HG02678 (cell line): ENCODE measurements at regions not wholly inside any gene's neighbourhood (a gene's known extent, or its start where the extent isn't known, plus 50 kb on each side); places are given as distances from the start of the nearest gene placed in this dataset.

Source experiments
- ATAC-seq: cut with Tn5 transposase; IDR thresholded peaks from one replicate; pipeline ENCODE4 v1.9.1; 2021; ENCODE audit warnings: mild to moderate bottlenecking, moderate library complexity; ENCODE audit not compliant: unreplicated experiment

- ATAC-seq: no peak
Measured at GRCh38 chr20:56922497-56922896, 293.4 kb downstream of the TFAP2C start.

- no peak for ATAC-seq
Measured at GRCh38 chr20:56924292-56925081, 295.4 kb downstream of the TFAP2C start.

GRCh38 chr20:56925082-56925830 lies 296.1 kb downstream of the TFAP2C start:
- no peak for ATAC-seq

- ATAC-seq: no peak
Measured at GRCh38 chr20:56925831-56926170, 296.7 kb downstream of the TFAP2C start.

GRCh38 chr20:56926501-56926900 lies 297.4 kb downstream of the TFAP2C start:
- no peak for ATAC-seq

- ATAC-seq: no peak
Measured at GRCh38 chr20:56927127-56927526, 298.0 kb downstream of the TFAP2C start.

- ATAC-seq: no peak
Measured at GRCh38 chr20:56928007-56928406, 298.9 kb downstream of the TFAP2C start.

- no peak for ATAC-seq
Measured at GRCh38 chr20:56929606-56930005, 300.5 kb downstream of the TFAP2C start.

- no peak for ATAC-seq
Measured at GRCh38 chr20:56930876-56931275, 301.8 kb downstream of the TFAP2C start.

- ATAC-seq: no peak
Measured at GRCh38 chr20:56932575-56933330, 303.6 kb downstream of the TFAP2C start.

- no peak for ATAC-seq
Measured at GRCh38 chr20:56933331-56933698, 304.2 kb downstream of the TFAP2C start.

- ATAC-seq: no peak
Measured at GRCh38 chr20:56934888-56935287, 305.8 kb downstream of the TFAP2C start.

- ATAC-seq: no peak
Measured at GRCh38 chr20:56940466-56940865, 311.4 kb downstream of the TFAP2C start.

- no peak for ATAC-seq
Measured at GRCh38 chr20:56941101-56941686, 312.1 kb downstream of the TFAP2C start.

- ATAC-seq: no peak
Measured at GRCh38 chr20:56943946-56944945, 315.1 kb downstream of the TFAP2C start.

GRCh38 chr20:56945057-56945456 lies 316.0 kb downstream of the TFAP2C start:
- ATAC-seq: no peak

GRCh38 chr20:56945901-56946300 lies 316.8 kb downstream of the TFAP2C start:
- ATAC-seq: no peak

- no peak for ATAC-seq
Measured at GRCh38 chr20:56949318-56949717, 317.1 kb downstream of the BMP7 start.

- ATAC-seq: no peak
Measured at GRCh38 chr20:56952258-56953047, 314.0 kb downstream of the BMP7 start.
